SK-N-SH (cell line): ENCODE measurements at regions not wholly inside any gene's neighbourhood (a gene's known extent, or its start where the extent isn't known, plus 50 kb on each side); places are given as distances from the start of the nearest gene placed in this dataset.

Source experiments
- CTCF ChIA-PET: fragments of 300-600, 350-600 bp; formaldehyde crosslinking; extraction: SDS; loops from one replicate; lab custom pipeline; 2021; lab: Yijun Ruan, JAX
- POLR2A ChIA-PET: fragments of 350-600 bp; sonication (Branson Sonifier 250); formaldehyde crosslinking; extraction: SDS; loops from one replicate; lab custom pipeline; 2020; ENCODE audit warnings: antibody characterized with exemption, inconsistent platforms; lab: Yijun Ruan, JAX
- DNase-seq: peaks from one replicate; pipeline ENCODE4 v3.0.0; 2012
- H2AFZ ChIP-seq: fragments of 200-600 bp; sonication (generic); 2 replicates; pipeline ENCODE4 v1.8.1; 2016; ENCODE audit warnings: antibody characterized with exemption, mild to moderate bottlenecking, low read depth
- H3F3A ChIP-seq: fragments of 200-600 bp; sonication (generic); replicated peaks from 2 replicates; pipeline ENCODE3; 2016; ENCODE audit warnings: antibody characterized with exemption, mild to moderate bottlenecking; ENCODE audit not compliant: insufficient read depth
- H3K27ac ChIP-seq, 2 experiments: fragments of 200-500 bp in 1 of 2; fragments of 200-600 bp in 1 of 2; sonication (Bioruptor generic) in 1 of 2; sonication (generic), shearing (Covaris generic) in 1 of 2; 2 replicates each; pipeline versions ENCODE4 v1.5.1 to v1.6.1; 2014 to 2016; ENCODE audit warnings: low read depth in 2 of 2, inconsistent platforms in 1 of 2, low read length in 1 of 2, mild to moderate bottlenecking in 1 of 2, mixed read lengths in 1 of 2
- H3K27me3 ChIP-seq: fragments of 200-600 bp; sonication (generic), shearing (Covaris generic); 2 replicates; pipeline ENCODE4 v1.6.1; 2016; ENCODE audit warnings: mixed run types; ENCODE audit not compliant: insufficient read depth
- H3K36me3 ChIP-seq, 2 experiments: fragments of 200-500 bp in 1 of 2; fragments of 200-600 bp in 1 of 2; sonication (Bioruptor generic) in 1 of 2; sonication (generic) in 1 of 2; replicated peaks in 1 of 2; 2 replicates each; pipeline versions ENCODE3 to v1.5.1; 2014 to 2016; ENCODE audit warnings: low read length in 1 of 2, mild to moderate bottlenecking in 1 of 2; ENCODE audit not compliant: insufficient read depth in 2 of 2, control insufficient read depth in 1 of 2
- H3K4me1 ChIP-seq, 2 experiments: fragments of 200-500 bp in 1 of 2; fragments of 200-600 bp in 1 of 2; sonication (Bioruptor generic) in 1 of 2; sonication (generic), shearing (Covaris generic) in 1 of 2; 2 replicates each; pipeline versions ENCODE4 v1.5.1 to v1.6.1; 2014 to 2016; ENCODE audit warnings: low read depth in 1 of 2, low read length in 1 of 2, mixed run types in 1 of 2; ENCODE audit not compliant: insufficient read depth in 2 of 2, control insufficient read depth in 1 of 2
- H3K4me2 ChIP-seq: fragments of 200-600 bp; sonication (generic), shearing (Covaris generic); 2 replicates; pipeline ENCODE4 v1.6.1; 2017; ENCODE audit warnings: mixed run types
- H3K4me3 ChIP-seq, 2 experiments: fragments of 200-500 bp in 1 of 2; fragments of 200-600 bp in 1 of 2; sonication (Bioruptor generic) in 1 of 2; sonication (generic), shearing (Covaris generic) in 1 of 2; 2 replicates each; pipeline versions ENCODE4 v1.5.1 to v1.8.1; 2014 to 2016; ENCODE audit warnings: low read depth in 2 of 2, inconsistent platforms in 1 of 2, low read length in 1 of 2, mild to moderate bottlenecking in 1 of 2, mixed read lengths in 1 of 2, moderate library complexity in 1 of 2
- H3K79me2 ChIP-seq: fragments of 200-600 bp; sonication (generic); 2 replicates; pipeline ENCODE4 v1.8.1; 2017; ENCODE audit warnings: mild to moderate bottlenecking; ENCODE audit not compliant: insufficient read depth
- H3K9ac ChIP-seq: fragments of 200-600 bp; sonication (generic); 2 replicates; pipeline ENCODE4 v1.6.1; 2017; ENCODE audit warnings: mixed run types
- H3K9me2 ChIP-seq: fragments of 200-600 bp; sonication (generic); 2 replicates; pipeline ENCODE4 v1.6.1; 2017; ENCODE audit warnings: mixed run types
- H3K9me3 ChIP-seq: fragments of 200-600 bp; sonication (generic); 2 replicates; pipeline ENCODE4 v1.6.1; 2017; ENCODE audit warnings: mixed run types, mild to moderate bottlenecking, moderate library complexity
- H4K20me1 ChIP-seq: fragments of 200-600 bp; sonication (generic); 2 replicates; pipeline ENCODE4 v1.6.1; 2017; ENCODE audit warnings: mild to moderate bottlenecking, mixed run types; ENCODE audit not compliant: insufficient read depth
- CTCF ChIP-seq: fragments of 200-600 bp; sonication (generic); IDR thresholded peaks from 2 replicates; pipeline ENCODE4 v1.6.1; 2017; ENCODE audit warnings: antibody characterized with exemption, mild to moderate bottlenecking, moderate library complexity
- IRF3 ChIP-seq: fragments of 150-350 bp; IDR thresholded peaks from 2 replicates; pipeline ENCODE4 v1.6.1; 2016; ENCODE audit warnings: mild to moderate bottlenecking, low read depth, low read length
- MEF2A ChIP-seq: IDR thresholded peaks from 2 replicates; pipeline ENCODE4 v1.4.0; 2012; ENCODE audit warnings: low read depth, borderline replicate concordance
- MXI1 ChIP-seq: IDR thresholded peaks from 2 replicates; pipeline ENCODE4 v1.6.1; 2012; ENCODE audit warnings: mild to moderate bottlenecking, low read depth, low read length, improper control_type of control experiment
- POLR2AphosphoS5 ChIP-seq: IDR thresholded peaks from 2 replicates; pipeline ENCODE4 v1.6.1; 2012; ENCODE audit warnings: low read depth, low read length
- RCOR1 ChIP-seq: fragments of 150-350 bp; IDR thresholded peaks from 2 replicates; pipeline ENCODE4 v1.6.1; 2017; ENCODE audit warnings: antibody characterized with exemption, low read length
- REST ChIP-seq: IDR thresholded peaks from 2 replicates; pipeline ENCODE4 v1.6.1; 2012; ENCODE audit warnings: mild to moderate bottlenecking, low read depth, low read length, moderate library complexity
- RXRA ChIP-seq: IDR thresholded peaks from 2 replicates; pipeline ENCODE4 v1.4.0; 2012; ENCODE audit warnings: low read depth, mild to moderate bottlenecking, borderline replicate concordance
- SIN3A ChIP-seq: IDR thresholded peaks from 2 replicates; pipeline ENCODE4 v1.6.1; 2012; ENCODE audit warnings: low read depth, mild to moderate bottlenecking, low read length, moderate library complexity, borderline replicate concordance
- USF2 ChIP-seq: fragments of 150-350 bp; IDR thresholded peaks from 2 replicates; pipeline ENCODE4 v1.6.1; 2017; ENCODE audit warnings: antibody characterized with exemption, low read length, low read depth, borderline replicate concordance
- WGBS: methylation state at CpG from one replicate; pipeline ENCODE4 v1.1.6; 2017; ENCODE audit warnings: low lambda C conversion rate; 5-methylcytosine and 5-hydroxymethylcytosine counted together
- TF ChIP-seq, protein P1 (sequence below): IDR thresholded peaks from 2 replicates; pipeline ENCODE4 v1.4.0; 2012; ENCODE audit warnings: low read depth, borderline replicate concordance

DNA sequence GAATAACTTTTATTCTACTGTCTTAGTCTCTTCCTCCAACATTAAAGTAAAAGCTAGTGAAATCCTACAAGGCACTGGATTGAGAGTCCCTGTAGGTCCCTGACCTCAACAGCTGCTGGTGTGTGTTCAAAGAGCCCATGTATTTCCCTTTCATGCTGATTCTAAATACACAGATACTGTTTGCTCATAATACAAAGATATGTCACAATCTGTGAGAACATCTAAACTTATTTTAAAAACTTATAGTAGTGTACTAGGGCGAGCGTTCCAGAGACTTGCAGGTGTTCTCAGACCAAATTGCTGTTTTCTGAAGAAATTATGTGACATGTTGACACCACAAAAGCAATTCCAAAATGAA, 145.9 kb upstream of the LIPC start:
- Histone ChIP-seq H3K27me3 (peaks cover 5% of the 10 kb centered on the region; the same call in 1 of the 2 replicates), H3K79me2 (no peaks in the 10 kb centered on the region), H3K36me3 (no peaks in the 10 kb centered on the region), H3K9ac (no peak overlapping the region), H3K9me3 (no peaks in the 10 kb centered on the region), H3F3A (no peaks in the 10 kb centered on the region), H4K20me1 (no peaks in the 10 kb centered on the region), H3K4me3 (no peak overlapping the region), H3K9me2 (no peaks in the 10 kb centered on the region), H3K27ac (no peak overlapping the region), H2AFZ (no peak overlapping the region), H3K4me1 (no peaks in the 10 kb centered on the region), H3K4me2 (no peak overlapping the region)
- POLR2A ChIA-PET, result no interaction called here
- WGBS, result 62% methylated on average over 2 of the region's 2 CpGs
- no peak for DNase-seq
- CTCF ChIA-PET, result interaction anchor here (3.1 kb wide), 1 partner anchor 15 kb away, joined by 9 read pairs; no protein-coding TSS in a partner anchor
- TF ChIP-seq IRF3, result no peak
- TF ChIP-seq CTCF, result no peak
- TF ChIP-seq SIN3A, result no peak
- TF ChIP-seq MEF2A, result no peak
- no peak for TF ChIP-seq USF2
- TF ChIP-seq POLR2AphosphoS5, result no peak
- TF ChIP-seq, protein P1, sequence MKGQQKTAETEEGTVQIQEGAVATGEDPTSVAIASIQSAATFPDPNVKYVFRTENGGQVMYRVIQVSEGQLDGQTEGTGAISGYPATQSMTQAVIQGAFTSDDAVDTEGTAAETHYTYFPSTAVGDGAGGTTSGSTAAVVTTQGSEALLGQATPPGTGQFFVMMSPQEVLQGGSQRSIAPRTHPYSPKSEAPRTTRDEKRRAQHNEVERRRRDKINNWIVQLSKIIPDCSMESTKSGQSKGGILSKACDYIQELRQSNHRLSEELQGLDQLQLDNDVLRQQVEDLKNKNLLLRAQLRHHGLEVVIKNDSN, result no peak
- TF ChIP-seq RCOR1, result no peak
- TF ChIP-seq RXRA, result no peak
- no peak for TF ChIP-seq MXI1
- no peak for TF ChIP-seq REST
